ENCODE measurements at regions not wholly inside any gene's neighbourhood (a gene's known extent, or its start where the extent isn't known, plus 50 kb on each side); places are given as distances from the start of the nearest gene placed in this dataset.

DNA sequence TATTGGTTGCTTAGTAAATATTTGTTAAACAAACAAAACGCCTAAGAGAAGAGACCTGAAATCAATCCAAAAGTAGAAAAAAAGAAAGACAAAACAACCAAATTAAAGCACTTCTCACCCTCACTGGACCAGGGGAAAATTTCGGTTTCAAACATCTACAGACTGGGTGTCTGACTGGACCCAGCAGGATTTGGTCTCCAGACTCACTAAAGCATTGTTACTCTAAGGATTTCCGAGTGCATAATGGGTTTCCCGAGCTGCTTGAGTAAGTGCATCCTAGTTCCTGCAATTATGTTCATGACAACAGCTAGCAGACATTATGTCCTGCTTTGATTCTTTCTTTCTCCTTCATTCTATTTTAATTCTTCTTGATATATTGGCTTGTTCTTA, 51.8 kb upstream of the FAM3C start:
- no peak for TF ChIP-seq POLR2AphosphoS5 (IDR thresholded peaks at IDR 0.05; ENCODE audit: low read depth, low read length)
- TF ChIP-seq, protein P1, sequence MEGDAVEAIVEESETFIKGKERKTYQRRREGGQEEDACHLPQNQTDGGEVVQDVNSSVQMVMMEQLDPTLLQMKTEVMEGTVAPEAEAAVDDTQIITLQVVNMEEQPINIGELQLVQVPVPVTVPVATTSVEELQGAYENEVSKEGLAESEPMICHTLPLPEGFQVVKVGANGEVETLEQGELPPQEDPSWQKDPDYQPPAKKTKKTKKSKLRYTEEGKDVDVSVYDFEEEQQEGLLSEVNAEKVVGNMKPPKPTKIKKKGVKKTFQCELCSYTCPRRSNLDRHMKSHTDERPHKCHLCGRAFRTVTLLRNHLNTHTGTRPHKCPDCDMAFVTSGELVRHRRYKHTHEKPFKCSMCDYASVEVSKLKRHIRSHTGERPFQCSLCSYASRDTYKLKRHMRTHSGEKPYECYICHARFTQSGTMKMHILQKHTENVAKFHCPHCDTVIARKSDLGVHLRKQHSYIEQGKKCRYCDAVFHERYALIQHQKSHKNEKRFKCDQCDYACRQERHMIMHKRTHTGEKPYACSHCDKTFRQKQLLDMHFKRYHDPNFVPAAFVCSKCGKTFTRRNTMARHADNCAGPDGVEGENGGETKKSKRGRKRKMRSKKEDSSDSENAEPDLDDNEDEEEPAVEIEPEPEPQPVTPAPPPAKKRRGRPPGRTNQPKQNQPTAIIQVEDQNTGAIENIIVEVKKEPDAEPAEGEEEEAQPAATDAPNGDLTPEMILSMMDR (IDR thresholded peaks at IDR 0.05): no peak
